Endothelial cell (in vitro differentiated cells): ENCODE measurements at regions not wholly inside any gene's neighbourhood (a gene's known extent, or its start where the extent isn't known, plus 50 kb on each side); places are given as distances from the start of the nearest gene placed in this dataset.

Source experiments
- DNase-seq: peaks from one replicate; pipeline ENCODE4 v3.0.0; 2021; ENCODE audit warnings: low spot score
- H3K27ac Mint-ChIP-seq: one replicate; pipeline ENCODE4 v1.8.0; 2021; ENCODE audit warnings: mixed read lengths, inconsistent platforms; ENCODE audit not compliant: unreplicated experiment
- H3K27me3 Mint-ChIP-seq: one replicate; pipeline ENCODE4 v1.8.0; 2021; ENCODE audit warnings: mild to moderate bottlenecking, moderate library complexity, mixed read lengths, inconsistent platforms; ENCODE audit not compliant: unreplicated experiment
- H3K36me3 Mint-ChIP-seq: one replicate; pipeline ENCODE4 v1.8.0; 2021; ENCODE audit warnings: mild to moderate bottlenecking, low read depth, mixed read lengths, inconsistent platforms; ENCODE audit not compliant: unreplicated experiment
- H3K4me1 Mint-ChIP-seq: one replicate; pipeline ENCODE4 v1.8.0; 2021; ENCODE audit warnings: mild to moderate bottlenecking, mixed read lengths, inconsistent platforms; ENCODE audit not compliant: unreplicated experiment
- H3K4me3 Mint-ChIP-seq: one replicate; pipeline ENCODE4 v1.8.0; 2021; ENCODE audit warnings: mild to moderate bottlenecking, mixed read lengths, inconsistent platforms; ENCODE audit not compliant: unreplicated experiment
- H3K9me3 Mint-ChIP-seq: one replicate; pipeline ENCODE4 v1.8.0; 2021; ENCODE audit warnings: mixed read lengths, inconsistent platforms; ENCODE audit not compliant: unreplicated experiment
- CTCF ChIP-seq: fragments of 200-600 bp; sonication (generic); IDR thresholded peaks from one replicate; pipeline ENCODE4 v1.5.0; 2021; ENCODE audit warnings: antibody characterized with exemption; ENCODE audit not compliant: unreplicated experiment

- Mint-ChIP-seq H3K27me3 (no peaks in the 10 kb centered on the region), H3K4me3 (no peak overlapping the region), H3K36me3 (no peaks in the 10 kb centered on the region), H3K27ac (no peak overlapping the region), H3K9me3 (peaks cover 4% of the 10 kb centered on the region), H3K4me1 (no peaks in the 10 kb centered on the region)
- TF ChIP-seq CTCF = no peak
- DNase-seq = no peak
Measured at GRCh38 chr2:6744038-6744437, 121.7 kb downstream of the CMPK2 start.

GRCh38 chr2:6747433-6747832 is 118.3 kb downstream of the CMPK2 start:
- H3K36me3 Mint-ChIP-seq = no peaks in the 10 kb centered on the region
- no peaks in the 10 kb centered on the region for H3K4me1 Mint-ChIP-seq
- H3K4me3 Mint-ChIP-seq = no peak overlapping the region
- no peak overlapping the region for H3K27ac Mint-ChIP-seq
- H3K9me3 Mint-ChIP-seq = peaks cover 4% of the 10 kb centered on the region
- no peak for DNase-seq
- no peaks in the 10 kb centered on the region for H3K27me3 Mint-ChIP-seq
- TF ChIP-seq CTCF = no peak

- peaks cover 4% of the 10 kb centered on the region for H3K9me3 Mint-ChIP-seq
Measured at GRCh38 chr2:6748406-6749067, 117.2 kb downstream of the CMPK2 start.

GRCh38 chr2:6749962-6750361 is 115.7 kb downstream of the CMPK2 start:
- Mint-ChIP-seq H3K4me1 (no peaks in the 10 kb centered on the region), H3K36me3 (no peaks in the 10 kb centered on the region), H3K27me3 (no peaks in the 10 kb centered on the region), H3K4me3 (no peak overlapping the region), H3K9me3 (peaks cover 4% of the 10 kb centered on the region), H3K27ac (no peak overlapping the region)
- DNase-seq = no peak
- no peak for TF ChIP-seq CTCF

More at GRCh38 chr2:6748406-6749067, 117.2 kb downstream of the CMPK2 start:
- Mint-ChIP-seq H3K4me1 (no peaks in the 10 kb centered on the region), H3K36me3 (no peaks in the 10 kb centered on the region), H3K4me3 (no peak overlapping the region), H3K27me3 (no peaks in the 10 kb centered on the region), H3K27ac (no peak overlapping the region)
- no peak for DNase-seq
- TF ChIP-seq CTCF = no peak

GRCh38 chr2:6750411-6751158 is 115.1 kb downstream of the CMPK2 start:
- DNase-seq = no peak
- Mint-ChIP-seq H3K9me3 (peaks cover 4% of the 10 kb centered on the region), H3K4me3 (no peak overlapping the region), H3K27ac (no peak overlapping the region), H3K36me3 (no peaks in the 10 kb centered on the region), H3K27me3 (no peaks in the 10 kb centered on the region), H3K4me1 (no peaks in the 10 kb centered on the region)
- TF ChIP-seq CTCF = no peak
